Fibroblast of mammary gland (primary cell): ENCODE measurements at regions not wholly inside any gene's neighbourhood (a gene's known extent, or its start where the extent isn't known, plus 50 kb on each side); places are given as distances from the start of the nearest gene placed in this dataset.

Experiments
- DNase-seq: peaks from one replicate; pipeline ENCODE4 v3.0.0-alpha.2; 2010; ENCODE audit warnings: low read depth
- H3K4me3 ChIP-seq: 2 replicates; pipeline ENCODE4 v1.5.1; 2011; ENCODE audit warnings: low read depth, mild to moderate bottlenecking, low read length, moderate library complexity; ENCODE audit not compliant: control insufficient read depth
- CTCF ChIP-seq: conservative IDR thresholded peaks from 2 replicates; pipeline ENCODE4 v1.5.1; 2011; ENCODE audit warnings: low read depth, low read length, inconsistent platforms; ENCODE audit not compliant: control insufficient read depth, insufficient read depth

GRCh38 chr18:78101091-78101490 lies 851.4 kb downstream of the GALR1 start:
- H3K4me3 ChIP-seq: no peak overlapping the region
- no peak for DNase-seq
- TF ChIP-seq CTCF: no peak

- no peak overlapping the region for H3K4me3 ChIP-seq
- DNase-seq: no peak
- TF ChIP-seq CTCF: no peak
Observed at GRCh38 chr18:78102135-78102534, 852.5 kb downstream of the GALR1 start.

GRCh38 chr18:78105611-78106010 lies 856.0 kb downstream of the GALR1 start:
- DNase-seq: no peak
- H3K4me3 ChIP-seq: no peak overlapping the region
- TF ChIP-seq CTCF: no peak

- H3K4me3 ChIP-seq: no peak overlapping the region
- no peak for DNase-seq
- TF ChIP-seq CTCF: no peak
Observed at GRCh38 chr18:78106946-78107345, 857.3 kb downstream of the GALR1 start.

GRCh38 chr18:78107363-78107762 lies 857.7 kb downstream of the GALR1 start:
- DNase-seq: no peak
- no peak overlapping the region for H3K4me3 ChIP-seq
- no peak for TF ChIP-seq CTCF

- TF ChIP-seq CTCF: no peak
- H3K4me3 ChIP-seq: no peak overlapping the region
- no peak for DNase-seq
Observed at GRCh38 chr18:78108554-78108953, 858.9 kb downstream of the GALR1 start.
